ENCODE measurements at regions not wholly inside any gene's neighbourhood (a gene's known extent, or its start where the extent isn't known, plus 50 kb on each side); places are given as distances from the start of the nearest gene placed in this dataset.

GRCh38 chr6:23672737-23673136 lies 453.3 kb upstream of the NRSN1 start:
- H3K27ac ChIP-seq = no peak overlapping the region
- H3K9me3 ChIP-seq = no peaks in the 10 kb centered on the region
- H3K36me3 ChIP-seq = no peaks in the 10 kb centered on the region
- intact Hi-C loops (cut with DNase I) = no loop called here
- whole genome bisulfite sequencing, 2 donors = 92 to 93% methylated on average over 5 of the region's 5 CpGs
- DNase-seq = no peak
- H3K27me3 ChIP-seq = no peaks in the 10 kb centered on the region
- TF ChIP-seq CTCF (IDR thresholded peaks at IDR 0.05) = no peak
- TF ChIP-seq POLR2A (IDR thresholded peaks at IDR 0.05) = no peak
- H3K4me1 ChIP-seq = no peaks in the 10 kb centered on the region
- H3K4me3 ChIP-seq (replicated peaks in 1 of 3) = no peak overlapping the region

GRCh38 chr6:23678626-23679025 lies 447.4 kb upstream of the NRSN1 start:
- Histone ChIP-seq H3K27me3 (no peaks in the 10 kb centered on the region), H3K4me3 (replicated peaks in 1 of 3) (no peak overlapping the region), H3K36me3 (no peaks in the 10 kb centered on the region), H3K9me3 (no peaks in the 10 kb centered on the region), H3K4me1 (no peaks in the 10 kb centered on the region), H3K27ac (no peak overlapping the region)
- no peak for TF ChIP-seq CTCF (IDR thresholded peaks at IDR 0.05)
- TF ChIP-seq POLR2A (IDR thresholded peaks at IDR 0.05) = no peak
- intact Hi-C loops (cut with DNase I) = no loop called here
- DNase-seq = no peak
- 94 to 96% methylated on average over 3 of the region's 3 CpGs for WGBS, 2 donors

- Histone ChIP-seq H3K27ac (no peak overlapping the region), H3K36me3 (no peaks in the 10 kb centered on the region), H3K4me3 (replicated peaks in 1 of 3) (no peak overlapping the region), H3K4me1 (no peaks in the 10 kb centered on the region), H3K27me3 (no peaks in the 10 kb centered on the region), H3K9me3 (no peaks in the 10 kb centered on the region)
- WGBS, 2 donors = 52 to 53% methylated on average over 3 of the region's 3 CpGs
- TF ChIP-seq POLR2A (IDR thresholded peaks at IDR 0.05) (no peak), CTCF (IDR thresholded peaks at IDR 0.05) (no peak)
- intact Hi-C loops (cut with DNase I) = no loop called here
- DNase-seq = no peak
Observed at GRCh38 chr6:23681743-23682142, 444.3 kb upstream of the NRSN1 start.

- Histone ChIP-seq H3K27ac (no peak overlapping the region), H3K4me1 (no peaks in the 10 kb centered on the region), H3K27me3 (no peaks in the 10 kb centered on the region), H3K9me3 (no peaks in the 10 kb centered on the region), H3K4me3 (replicated peaks in 1 of 3) (no peak overlapping the region), H3K36me3 (no peaks in the 10 kb centered on the region)
- no peak for TF ChIP-seq CTCF (IDR thresholded peaks at IDR 0.05)
- no peak for TF ChIP-seq POLR2A (IDR thresholded peaks at IDR 0.05)
- 86 to 87% methylated on average over 15 of the region's 15 CpGs for WGBS, 2 donors
- DNase-seq = no peak
- intact Hi-C loops (cut with DNase I) = no loop called here
Observed at GRCh38 chr6:23688650-23689049, 437.4 kb upstream of the NRSN1 start.

GRCh38 chr6:23690453-23691049 lies 435.5 kb upstream of the NRSN1 start:
- no peaks in the 10 kb centered on the region for H3K27me3 ChIP-seq
- H3K4me3 ChIP-seq (replicated peaks in 1 of 3) = no peak overlapping the region
- no peaks in the 10 kb centered on the region for H3K9me3 ChIP-seq
- no peaks in the 10 kb centered on the region for H3K4me1 ChIP-seq
- 69 to 83% methylated on average over 5 of the region's 5 CpGs for WGBS, 2 donors
- no peaks in the 10 kb centered on the region for H3K36me3 ChIP-seq
- DNase-seq = no peak
- no peak overlapping the region for H3K27ac ChIP-seq
- TF ChIP-seq CTCF (IDR thresholded peaks at IDR 0.05) (no peak), POLR2A (IDR thresholded peaks at IDR 0.05) (no peak)
- intact Hi-C loops (cut with DNase I) = no loop called here

Measured in thyroid gland (tissue), 4 donors.